HEK293 (cell line): ENCODE measurements at regions not wholly inside any gene's neighbourhood (a gene's known extent, or its start where the extent isn't known, plus 50 kb on each side); places are given as distances from the start of the nearest gene placed in this dataset.

Source experiments
- CTCF ChIA-PET: fragments of 350-600 bp; formaldehyde crosslinking; extraction: SDS; loops from one replicate; lab custom pipeline; 2021; ENCODE audit warnings: antibody characterized with exemption; lab: Yijun Ruan, JAX
- POLR2A ChIA-PET: fragments of 300-600 bp; formaldehyde crosslinking; extraction: SDS; loops from one replicate; lab custom pipeline; 2020; ENCODE audit warnings: antibody characterized with exemption, inconsistent platforms; lab: Yijun Ruan, JAX
- H3K27ac ChIP-seq: fragments of 200-500 bp; sonication (Bioruptor generic); 2 replicates; pipeline ENCODE4 v1.5.1; 2014; ENCODE audit warnings: low read depth, low read length, control low read depth, inconsistent platforms; ENCODE audit errors: extremely low read depth
- H3K36me3 ChIP-seq, 2 experiments: fragments of 200-500 bp in 1 of 2; sonication (Bioruptor generic) in 1 of 2; 1 replicate in 1 of 2; 2 replicates in 1 of 2; pipeline ENCODE4 v1.5.1; 2014 to 2017; ENCODE audit warnings: inconsistent platforms in 2 of 2, low read length in 2 of 2; ENCODE audit not compliant: control insufficient read depth in 2 of 2, insufficient read depth in 1 of 2
- H3K4me1 ChIP-seq: fragments of 200-500 bp; sonication (Bioruptor generic); 2 replicates; pipeline ENCODE4 v1.5.1; 2014; ENCODE audit warnings: mild to moderate bottlenecking, low read length, inconsistent platforms; ENCODE audit not compliant: control insufficient read depth, insufficient read depth
- H3K4me3 ChIP-seq: 2 replicates; pipeline ENCODE4 v1.5.1; 2011; ENCODE audit warnings: low read depth, mild to moderate bottlenecking, control low read depth, low read length, moderate library complexity
- H3K9me3 ChIP-seq: fragments of 200-500 bp; sonication (Bioruptor generic); 2 replicates; pipeline ENCODE4 v1.5.1; 2014; ENCODE audit warnings: low read depth, low read length, inconsistent platforms; ENCODE audit not compliant: control insufficient read depth, insufficient read depth
- FEZF1 ChIP-seq: fragments of 450-650 bp; formaldehyde crosslinking; IDR thresholded peaks from 2 replicates; pipeline ENCODE4 v1.5.1; 2016; ENCODE audit warnings: missing biosample characterization, missing genetic modification characterization
- GLIS1 ChIP-seq: fragments of 450-650 bp; formaldehyde crosslinking; IDR thresholded peaks from 2 replicates; pipeline ENCODE4 v1.5.1; 2016; ENCODE audit warnings: missing biosample characterization, missing genetic modification characterization
- HOXA7 ChIP-seq: sonication (generic); formaldehyde crosslinking; IDR thresholded peaks from 2 replicates; pipeline ENCODE4 v1.8.1; 2022; ENCODE audit warnings: missing genetic modification reagents, borderline replicate concordance
- KLF1 ChIP-seq: fragments of 450-650 bp; formaldehyde crosslinking; IDR thresholded peaks from 2 replicates; pipeline ENCODE4 v1.5.1; 2016; ENCODE audit warnings: missing biosample characterization, missing genetic modification characterization
- PRDM10 ChIP-seq: fragments of 450-650 bp; formaldehyde crosslinking; IDR thresholded peaks from 2 replicates; pipeline ENCODE4 v1.5.1; 2016; ENCODE audit warnings: missing biosample characterization, missing genetic modification characterization
- REPIN1 ChIP-seq: fragments of 450-650 bp; formaldehyde crosslinking; IDR thresholded peaks from 2 replicates; pipeline ENCODE4 v1.5.1; 2017; ENCODE audit warnings: missing biosample characterization, missing genetic modification characterization, low read depth
- SETDB1 ChIP-seq: IDR thresholded peaks from one replicate; pipeline ENCODE4 v1.6.1; 2017; ENCODE audit warnings: mild to moderate bottlenecking, low read length, moderate library complexity, mixed read lengths; ENCODE audit not compliant: insufficient read length
- WT1 ChIP-seq: fragments of 450-650 bp; formaldehyde crosslinking; IDR thresholded peaks from 2 replicates; pipeline ENCODE4 v1.5.1; 2016; ENCODE audit warnings: missing biosample characterization, missing genetic modification characterization
- ZFP3 ChIP-seq: fragments of 450-650 bp; formaldehyde crosslinking; IDR thresholded peaks from 2 replicates; pipeline ENCODE4 v1.5.1; 2016; ENCODE audit warnings: low read depth, missing biosample characterization, missing genetic modification characterization
- ZFP69B ChIP-seq: fragments of 450-650 bp; formaldehyde crosslinking; IDR thresholded peaks from 2 replicates; pipeline ENCODE4 v1.5.1; 2016; ENCODE audit warnings: missing biosample characterization, missing genetic modification characterization
- ZNF16 ChIP-seq: fragments of 450-650 bp; formaldehyde crosslinking; IDR thresholded peaks from 2 replicates; pipeline ENCODE4 v1.5.1; 2016; ENCODE audit warnings: low read depth, missing biosample characterization, missing genetic modification characterization
- ZNF184 ChIP-seq: fragments of 450-650 bp; IDR thresholded peaks from 2 replicates; pipeline ENCODE4 v1.5.1; 2018; ENCODE audit warnings: missing biosample characterization, mild to moderate bottlenecking, missing genetic modification characterization
- ZNF211 ChIP-seq: fragments of 450-650 bp; formaldehyde crosslinking; IDR thresholded peaks from 2 replicates; pipeline ENCODE4 v1.5.1; 2016; ENCODE audit warnings: low read depth, missing biosample characterization, missing genetic modification characterization
- ZNF24 ChIP-seq: fragments of 450-650 bp; formaldehyde crosslinking; IDR thresholded peaks from 2 replicates; pipeline ENCODE4 v1.5.1; 2016; ENCODE audit warnings: missing biosample characterization, missing genetic modification characterization
- ZNF366 ChIP-seq: fragments of 450-650 bp; formaldehyde crosslinking; conservative IDR thresholded peaks from 2 replicates; pipeline ENCODE4 v1.5.1; 2016; ENCODE audit warnings: missing biosample characterization, missing genetic modification characterization
- ZNF404 ChIP-seq: fragments of 450-650 bp; formaldehyde crosslinking; IDR thresholded peaks from 2 replicates; pipeline ENCODE4 v1.5.1; 2017; ENCODE audit warnings: missing biosample characterization, missing genetic modification characterization
- ZNF549 ChIP-seq: fragments of 450-650 bp; IDR thresholded peaks from 2 replicates; pipeline ENCODE4 v1.5.1; 2018; ENCODE audit warnings: missing biosample characterization, missing genetic modification characterization, mild to moderate bottlenecking, inconsistent platforms, moderate library complexity
- ZSCAN23 ChIP-seq: fragments of 450-650 bp; formaldehyde crosslinking; IDR thresholded peaks from 2 replicates; pipeline ENCODE4 v1.5.1; 2016; ENCODE audit warnings: missing biosample characterization, missing genetic modification characterization

GRCh38 chr17:73850426-73850825, 206.2 kb upstream of the SDK2 start:
- ChIA-PET CTCF (no interaction called here), POLR2A (no interaction called here)
- no peaks in the 10 kb centered on the region for H3K4me1 ChIP-seq
- H3K36me3 ChIP-seq: no peaks in the 10 kb centered on the region
- no peak overlapping the region for H3K27ac ChIP-seq
- TF ChIP-seq ZFP3 (tag by site-specific recombination): no peak
- no peak for TF ChIP-seq REPIN1 (tag by site-specific recombination)
- TF ChIP-seq ZNF211 (tag by site-specific recombination): no peak
- TF ChIP-seq FEZF1 (tag by site-specific recombination): no peak
- no peak for TF ChIP-seq KLF1
- no peak for TF ChIP-seq ZNF404 (tag by site-specific recombination)
- H3K9me3 ChIP-seq: no peaks in the 10 kb centered on the region
- no peak overlapping the region for H3K4me3 ChIP-seq

- no peaks in the 10 kb centered on the region for H3K36me3 ChIP-seq
- H3K27ac ChIP-seq: no peak overlapping the region
- H3K4me3 ChIP-seq: no peak overlapping the region
- no peaks in the 10 kb centered on the region for H3K9me3 ChIP-seq
- ChIA-PET POLR2A (no interaction called here), CTCF (interaction anchor here (0.7 kb wide), 1 partner anchor 397 kb away, joined by 3 read pairs; no protein-coding TSS in a partner anchor)
- TF ChIP-seq ZFP69B (no peak), ZNF24 (tag by site-specific recombination) (no peak), SETDB1 (no peak), ZNF366 (tag by site-specific recombination) (no peak), ZNF549 (tag by site-specific recombination) (no peak)
- no peaks in the 10 kb centered on the region for H3K4me1 ChIP-seq
Observed at GRCh38 chr17:73851091-73851490, 206.8 kb upstream of the SDK2 start.

GRCh38 chr17:73851921-73852320, 207.7 kb upstream of the SDK2 start:
- no peak overlapping the region for H3K4me3 ChIP-seq
- CTCF ChIA-PET: interaction anchor here (0.7 kb wide), 1 partner anchor 396 kb away, joined by 3 read pairs; no protein-coding TSS in a partner anchor
- no peak overlapping the region for H3K27ac ChIP-seq
- TF ChIP-seq ZNF16 (tag by site-specific recombination): no peak
- TF ChIP-seq ZSCAN23 (tag by site-specific recombination): no peak
- TF ChIP-seq, all 188 proteins: peak for 0
- Histone ChIP-seq H3K36me3 (no peaks in the 10 kb centered on the region), H3K9me3 (no peaks in the 10 kb centered on the region), H3K4me1 (no peaks in the 10 kb centered on the region)
- POLR2A ChIA-PET: no interaction called here

GRCh38 chr17:73855720-73856333, 211.6 kb upstream of the SDK2 start:
- POLR2A ChIA-PET: no interaction called here
- H3K36me3 ChIP-seq: no peaks in the 10 kb centered on the region
- H3K4me1 ChIP-seq: no peaks in the 10 kb centered on the region
- no peak overlapping the region for H3K27ac ChIP-seq
- H3K4me3 ChIP-seq: no peak overlapping the region
- no peak for TF ChIP-seq GLIS1 (tag by site-specific recombination)
- no peak for TF ChIP-seq PRDM10 (tag by site-specific recombination)
- TF ChIP-seq HOXA7: no peak
- TF ChIP-seq ZNF184: no peak
- no peak for TF ChIP-seq WT1 (tag by site-specific recombination)
- CTCF ChIA-PET: interaction anchor here (0.5 kb wide), 1 partner anchor 874 kb away, joined by 4 read pairs; no protein-coding TSS in a partner anchor
- no peaks in the 10 kb centered on the region for H3K9me3 ChIP-seq
